Mesodermal cell (in vitro differentiated cells): ENCODE measurements at regions not wholly inside any gene's neighbourhood (a gene's known extent, or its start where the extent isn't known, plus 50 kb on each side); places are given as distances from the start of the nearest gene placed in this dataset.

ENCODE experiments used
- H3K27ac ChIP-seq: 2 replicates; pipeline ENCODE4 v1.7.0; 2013; ENCODE audit warnings: mild to moderate bottlenecking, low read depth, low read length, moderate library complexity; ENCODE audit not compliant: severe bottlenecking
- H3K36me3 ChIP-seq: 2 replicates; pipeline ENCODE4 v1.7.1; 2013; ENCODE audit warnings: mild to moderate bottlenecking, low read length, moderate library complexity; ENCODE audit not compliant: control insufficient read depth, insufficient read depth
- H3K4me1 ChIP-seq: one replicate; pipeline ENCODE4 v1.7.1; 2013; ENCODE audit warnings: mild to moderate bottlenecking, low read length; ENCODE audit not compliant: insufficient read depth, control insufficient read depth, poor library complexity, severe bottlenecking
- H3K4me3 ChIP-seq: 2 replicates; pipeline ENCODE4 v1.7.0; 2013; ENCODE audit warnings: low read length, control low read depth, mild to moderate bottlenecking; ENCODE audit not compliant: insufficient read depth, poor library complexity, severe bottlenecking; ENCODE audit errors: extremely low read depth
- H3K9me3 ChIP-seq: 2 replicates; pipeline ENCODE4 v1.7.1; 2013; ENCODE audit warnings: mild to moderate bottlenecking, low read length, moderate library complexity; ENCODE audit not compliant: control insufficient read depth
- WGBS, 2 experiments: methylation state at CpG; one replicate each; pipeline ENCODE4 v1.1.5; 2013; ENCODE audit warnings: missing lambda C conversion rate in 2 of 2; ENCODE audit not compliant: insufficient coverage in 2 of 2; 5-methylcytosine and 5-hydroxymethylcytosine counted together

DNA sequence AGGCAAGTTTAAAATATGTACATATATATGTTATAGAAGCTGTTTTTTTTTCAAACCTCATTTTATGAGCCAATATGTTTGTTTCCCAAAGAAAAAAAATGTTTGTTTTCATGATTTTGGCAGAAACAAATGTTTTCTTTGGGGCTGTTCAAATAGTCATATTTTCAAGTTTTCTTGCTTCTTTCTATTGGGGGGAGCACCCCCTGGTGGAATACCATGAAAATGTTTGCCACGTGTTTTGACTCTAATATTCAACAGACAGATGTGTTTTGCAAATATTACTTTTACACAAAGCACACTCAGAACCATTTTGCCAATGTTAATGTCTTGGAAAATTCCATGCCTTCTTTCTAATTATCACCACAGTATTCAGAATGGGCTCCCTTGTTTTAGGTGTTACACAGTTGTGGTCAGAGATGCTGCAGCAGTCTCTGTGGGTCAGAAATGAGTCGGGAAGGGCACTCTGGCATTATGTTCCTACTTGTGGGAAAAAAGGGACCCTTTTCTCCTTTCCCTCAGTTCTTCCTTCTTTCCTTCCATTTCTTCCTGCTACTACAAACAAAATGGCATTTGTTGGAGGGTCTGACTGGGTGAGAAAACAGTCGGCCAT lies 817.0 kb downstream of the TUSC7 start:
- WGBS, 2 experiments = no CpG with 5 or more reads among the region's 3 CpGs
- no peaks in the 10 kb centered on the region for H3K36me3 ChIP-seq
- H3K27ac ChIP-seq = no peak overlapping the region

GRCh38 chr3:117527346-117527745 lies 817.8 kb downstream of the TUSC7 start:
- no peak overlapping the region for H3K4me3 ChIP-seq
- H3K9me3 ChIP-seq = no peaks in the 10 kb centered on the region
- no peaks in the 10 kb centered on the region for H3K4me1 ChIP-seq
- WGBS, 2 experiments = no CpG with 5 or more reads among the region's 2 CpGs
- H3K27ac ChIP-seq = no peak overlapping the region
- no peaks in the 10 kb centered on the region for H3K36me3 ChIP-seq

More for the DNA sequence above, 817.0 kb downstream of the TUSC7 start:
- Histone ChIP-seq H3K4me1 (no peaks in the 10 kb centered on the region), H3K9me3 (no peaks in the 10 kb centered on the region), H3K4me3 (no peak overlapping the region)

DNA sequence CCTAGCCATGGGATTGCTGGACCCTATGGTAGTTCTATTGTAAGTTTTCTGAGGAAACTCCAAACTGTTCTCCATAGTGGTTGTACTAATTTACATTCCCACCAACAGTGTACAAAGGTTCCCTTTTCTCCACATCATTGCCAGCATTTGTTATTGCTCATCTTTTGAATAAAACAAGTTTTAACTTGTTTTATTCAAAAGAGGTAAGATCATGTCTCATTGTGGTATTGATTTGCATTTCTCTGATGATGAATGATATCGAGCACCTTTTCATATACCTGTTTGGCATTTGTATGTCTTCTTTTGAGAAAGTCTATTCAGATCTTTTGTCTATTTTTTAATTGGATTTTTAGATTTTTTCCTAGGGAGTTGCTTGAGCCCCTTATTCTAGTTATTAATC lies 819.1 kb downstream of the TUSC7 start:
- Histone ChIP-seq H3K36me3 (no peaks in the 10 kb centered on the region), H3K4me3 (no peak overlapping the region), H3K27ac (no peak overlapping the region), H3K9me3 (no peaks in the 10 kb centered on the region), H3K4me1 (no peaks in the 10 kb centered on the region)
- WGBS, 2 experiments = 83% methylated on average over 1 of the region's 1 CpG; no CpG with 5 or more reads in 1 of the 2 experiments

GRCh38 chr3:117531078-117531767 lies 821.6 kb downstream of the TUSC7 start:
- no peak overlapping the region for H3K27ac ChIP-seq
- no peaks in the 10 kb centered on the region for H3K4me1 ChIP-seq
- H3K36me3 ChIP-seq = no peaks in the 10 kb centered on the region
- WGBS, 2 experiments = 86 to 94% methylated on average over 1 to 4 of the region's 8 CpGs
- no peak overlapping the region for H3K4me3 ChIP-seq
- no peaks in the 10 kb centered on the region for H3K9me3 ChIP-seq

DNA sequence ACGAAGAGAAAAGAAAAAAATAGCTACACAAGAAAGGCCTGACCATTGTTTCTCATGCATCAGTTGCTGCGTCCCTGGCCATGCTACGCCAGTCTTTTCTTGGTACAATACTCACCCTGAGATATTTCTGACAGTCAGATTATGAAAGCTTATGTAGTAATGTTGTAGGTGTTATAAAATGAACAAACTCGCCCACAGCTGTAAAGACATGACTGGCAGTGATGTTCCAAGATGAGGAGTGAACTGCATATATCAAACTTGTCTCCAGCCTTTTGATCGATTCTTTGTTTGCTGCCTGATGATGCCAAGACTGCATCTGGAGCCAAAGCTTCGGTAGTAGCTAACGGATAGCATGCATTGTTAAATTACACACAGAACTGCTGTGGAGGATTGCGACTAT lies 822.7 kb downstream of the TUSC7 start:
- H3K4me3 ChIP-seq = no peak overlapping the region
- no peaks in the 10 kb centered on the region for H3K36me3 ChIP-seq
- WGBS, 2 experiments = 84 to 95% methylated on average over 3 to 6 of the region's 8 CpGs
- no peaks in the 10 kb centered on the region for H3K4me1 ChIP-seq
- no peaks in the 10 kb centered on the region for H3K9me3 ChIP-seq
- H3K27ac ChIP-seq = no peak overlapping the region

DNA sequence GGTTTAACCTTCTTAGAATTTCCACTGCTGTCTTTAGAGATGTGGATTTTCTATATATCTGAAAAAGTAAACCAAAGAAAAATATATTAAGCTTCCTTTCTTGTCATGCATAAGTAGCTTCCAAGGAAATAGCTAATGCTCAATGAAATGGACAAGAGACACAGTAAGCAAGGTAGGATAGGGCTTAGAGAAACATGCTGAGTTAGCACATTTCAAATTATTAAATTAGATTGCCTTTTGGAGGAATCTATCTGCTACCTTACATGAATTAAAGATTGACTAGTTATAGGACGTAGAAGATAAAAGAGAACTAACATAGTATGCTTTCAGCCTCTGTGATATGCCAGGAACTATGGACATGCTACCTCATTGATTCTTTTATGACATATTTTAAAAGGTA lies 824.6 kb downstream of the TUSC7 start:
- no peaks in the 10 kb centered on the region for H3K36me3 ChIP-seq
- no peak overlapping the region for H3K4me3 ChIP-seq
- H3K9me3 ChIP-seq = no peaks in the 10 kb centered on the region
- H3K4me1 ChIP-seq = no peaks in the 10 kb centered on the region
- WGBS, 2 experiments = no CpG with 5 or more reads among the region's 1 CpG
- H3K27ac ChIP-seq = no peak overlapping the region

- Histone ChIP-seq H3K27ac (no peak overlapping the region), H3K36me3 (no peaks in the 10 kb centered on the region), H3K4me3 (no peak overlapping the region), H3K9me3 (no peaks in the 10 kb centered on the region), H3K4me1 (no peaks in the 10 kb centered on the region)
- no CpG with 5 or more reads among the region's 4 CpGs for WGBS, 2 experiments
These were observed 826.4 kb downstream of the TUSC7 start for GRCh38 chr3:117536006-117536405.

GRCh38 chr3:117537949-117538348 lies 828.4 kb downstream of the TUSC7 start:
- no peaks in the 10 kb centered on the region for H3K36me3 ChIP-seq
- H3K4me3 ChIP-seq = no peak overlapping the region
- H3K9me3 ChIP-seq = no peaks in the 10 kb centered on the region
- no CpG with 5 or more reads among the region's 1 CpG for WGBS, 2 experiments
- H3K4me1 ChIP-seq = no peaks in the 10 kb centered on the region
- no peak overlapping the region for H3K27ac ChIP-seq

- H3K4me1 ChIP-seq = no peaks in the 10 kb centered on the region
- H3K4me3 ChIP-seq = no peak overlapping the region
- no peak overlapping the region for H3K27ac ChIP-seq
- H3K36me3 ChIP-seq = no peaks in the 10 kb centered on the region
- WGBS, 2 experiments = no CpG with 5 or more reads among the region's 1 CpG
- no peaks in the 10 kb centered on the region for H3K9me3 ChIP-seq
These were observed 830.1 kb downstream of the TUSC7 start for GRCh38 chr3:117539729-117540128.

DNA sequence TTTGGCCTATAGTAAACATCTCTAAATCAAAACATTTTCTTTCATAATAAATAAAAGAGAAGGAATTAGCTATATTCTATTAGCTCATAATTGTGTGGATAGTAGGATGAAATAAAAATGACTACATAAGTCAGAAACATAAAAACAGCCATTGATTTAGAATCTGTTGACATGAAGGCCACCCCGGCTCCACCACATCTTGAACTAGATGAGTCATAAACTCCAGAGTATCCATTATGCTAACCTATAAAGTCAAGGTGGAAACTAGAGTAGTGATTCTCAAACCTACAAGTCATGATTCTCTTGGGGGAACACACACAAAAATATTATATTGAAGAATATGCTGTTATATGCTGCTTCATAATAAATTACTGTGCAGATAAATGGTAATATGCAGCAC lies 831.0 kb downstream of the TUSC7 start:
- Histone ChIP-seq H3K9me3 (no peaks in the 10 kb centered on the region), H3K4me1 (no peaks in the 10 kb centered on the region), H3K27ac (no peak overlapping the region), H3K4me3 (no peak overlapping the region), H3K36me3 (no peaks in the 10 kb centered on the region)
- no CpG with 5 or more reads among the region's 1 CpG for WGBS, 2 experiments

DNA sequence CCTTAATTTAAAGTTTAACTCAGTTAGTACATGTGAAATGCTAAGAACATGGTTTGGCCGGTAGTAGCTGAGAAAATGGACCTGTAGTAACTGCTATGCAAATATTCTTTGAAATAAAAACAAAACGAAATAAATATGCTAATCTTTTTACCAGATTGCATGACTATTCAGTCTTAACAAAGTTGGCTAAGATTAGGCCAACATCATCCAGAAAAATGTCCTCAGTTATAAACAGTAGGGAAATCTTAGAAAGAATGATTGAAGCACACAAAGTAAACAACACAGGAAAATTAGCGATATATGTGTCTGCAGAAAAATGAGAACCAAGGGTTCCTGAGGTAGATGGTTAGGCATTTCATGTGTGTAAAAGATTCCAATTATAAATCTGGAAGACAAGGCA lies 832.1 kb downstream of the TUSC7 start:
- no peak overlapping the region for H3K27ac ChIP-seq
- no peaks in the 10 kb centered on the region for H3K36me3 ChIP-seq
- WGBS, 2 experiments = 83% methylated on average over 1 of the region's 3 CpGs; no CpG with 5 or more reads in 1 of the 2 experiments
- no peaks in the 10 kb centered on the region for H3K9me3 ChIP-seq
- H3K4me1 ChIP-seq = peaks cover 4% of the 10 kb centered on the region
- no peak overlapping the region for H3K4me3 ChIP-seq
